ENCODE measurements at regions not wholly inside any gene's neighbourhood (a gene's known extent, or its start where the extent isn't known, plus 50 kb on each side); places are given as distances from the start of the nearest gene placed in this dataset.

- TF ChIP-seq EZH2 (IDR thresholded peaks at IDR 0.05) (no peak), JUND (IDR thresholded peaks at IDR 0.05) (no peak), CTCF (IDR thresholded peaks at IDR 0.05 in 2 of 3, conservative IDR thresholded peaks at IDR 0.05 in 1 of 3; ENCODE audit: borderline replicate concordance in 1 of 3, insufficient read depth in 1 of 3, low read depth in 2 of 3, low read length in 2 of 3) (no peak), SRF (IDR thresholded peaks at IDR 0.05; ENCODE audit: low read depth) (no peak), REST (IDR thresholded peaks at IDR 0.05; ENCODE audit: low read depth) (no peak), POLR2A (IDR thresholded peaks at IDR 0.05; ENCODE audit: borderline replicate concordance, extremely low read depth, insufficient read depth, insufficient read length) (no peak), ZNF274 (IDR thresholded peaks at IDR 0.05; ENCODE audit: low read depth, low read length) (no peak), MAX (IDR thresholded peaks at IDR 0.05) (no peak), RAD21 (IDR thresholded peaks at IDR 0.05; ENCODE audit: low read depth) (no peak), TCF7L2 (IDR thresholded peaks at IDR 0.05; ENCODE audit: borderline replicate concordance, extremely low read depth, insufficient read depth, insufficient read length) (no peak), ZFX (IDR thresholded peaks at IDR 0.05) (no peak)
- TF ChIP-seq, protein P1, sequence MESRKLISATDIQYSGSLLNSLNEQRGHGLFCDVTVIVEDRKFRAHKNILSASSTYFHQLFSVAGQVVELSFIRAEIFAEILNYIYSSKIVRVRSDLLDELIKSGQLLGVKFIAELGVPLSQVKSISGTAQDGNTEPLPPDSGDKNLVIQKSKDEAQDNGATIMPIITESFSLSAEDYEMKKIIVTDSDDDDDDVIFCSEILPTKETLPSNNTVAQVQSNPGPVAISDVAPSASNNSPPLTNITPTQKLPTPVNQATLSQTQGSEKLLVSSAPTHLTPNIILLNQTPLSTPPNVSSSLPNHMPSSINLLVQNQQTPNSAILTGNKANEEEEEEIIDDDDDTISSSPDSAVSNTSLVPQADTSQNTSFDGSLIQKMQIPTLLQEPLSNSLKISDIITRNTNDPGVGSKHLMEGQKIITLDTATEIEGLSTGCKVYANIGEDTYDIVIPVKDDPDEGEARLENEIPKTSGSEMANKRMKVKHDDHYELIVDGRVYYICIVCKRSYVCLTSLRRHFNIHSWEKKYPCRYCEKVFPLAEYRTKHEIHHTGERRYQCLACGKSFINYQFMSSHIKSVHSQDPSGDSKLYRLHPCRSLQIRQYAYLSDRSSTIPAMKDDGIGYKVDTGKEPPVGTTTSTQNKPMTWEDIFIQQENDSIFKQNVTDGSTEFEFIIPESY (IDR thresholded peaks at IDR 0.05; ENCODE audit: extremely low read depth, insufficient replicate concordance, low read length): no peak
- TF ChIP-seq, protein P2, sequence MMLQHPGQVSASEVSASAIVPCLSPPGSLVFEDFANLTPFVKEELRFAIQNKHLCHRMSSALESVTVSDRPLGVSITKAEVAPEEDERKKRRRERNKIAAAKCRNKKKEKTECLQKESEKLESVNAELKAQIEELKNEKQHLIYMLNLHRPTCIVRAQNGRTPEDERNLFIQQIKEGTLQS (IDR thresholded peaks at IDR 0.05): no peak
Measured at GRCh38 chr10:9657530-9657929, 1360.1 kb upstream of the CELF2 start.

Data from HCT116 (cell line).